ENCODE measurements at regions not wholly inside any gene's neighbourhood (a gene's known extent, or its start where the extent isn't known, plus 50 kb on each side); places are given as distances from the start of the nearest gene placed in this dataset.

DNA sequence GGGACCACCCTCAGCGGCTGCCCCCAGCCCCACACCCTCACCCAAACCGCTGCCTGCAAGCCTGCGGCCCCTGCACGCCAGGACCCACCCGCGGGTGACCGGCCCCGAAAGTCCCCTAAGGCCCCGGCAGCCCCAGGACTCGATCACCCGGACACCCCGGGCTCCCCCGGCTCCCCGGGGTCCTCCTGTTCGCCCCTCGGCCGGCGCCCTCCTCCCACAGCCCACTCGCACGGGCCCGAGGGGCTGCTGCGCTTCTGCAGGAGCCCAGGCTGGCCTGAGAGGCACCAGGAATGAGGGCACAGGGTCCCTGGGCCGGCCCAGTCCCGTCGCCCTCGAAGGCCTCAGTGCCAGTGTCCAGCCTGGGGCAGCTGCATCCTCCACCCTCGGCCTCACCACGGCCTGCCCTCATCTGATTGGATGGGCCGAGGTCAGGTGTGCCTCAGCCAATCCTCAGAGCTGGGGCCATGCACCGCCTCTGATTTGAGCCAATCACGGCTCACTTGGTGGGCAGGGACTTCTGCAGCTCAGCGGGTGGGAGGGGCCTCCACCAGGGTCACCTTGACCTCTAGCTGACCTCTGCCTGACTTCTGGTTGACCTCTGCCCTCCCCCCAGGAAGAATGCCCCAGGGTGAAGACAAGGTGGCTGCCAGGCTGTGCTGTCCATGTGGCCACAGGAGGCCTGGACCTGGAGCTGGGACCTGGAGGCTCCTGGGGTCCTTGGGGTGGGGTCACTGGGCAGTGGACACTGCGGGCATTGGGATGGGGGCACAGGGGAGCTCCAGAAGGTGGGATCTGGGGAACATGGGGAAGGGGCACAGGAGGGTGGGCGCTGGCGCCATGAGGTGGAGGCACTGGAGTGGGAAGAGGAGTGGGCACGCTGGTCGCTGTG, 97.6 kb upstream of the NKX1-1 start:
- TF ChIP-seq, protein P1, sequence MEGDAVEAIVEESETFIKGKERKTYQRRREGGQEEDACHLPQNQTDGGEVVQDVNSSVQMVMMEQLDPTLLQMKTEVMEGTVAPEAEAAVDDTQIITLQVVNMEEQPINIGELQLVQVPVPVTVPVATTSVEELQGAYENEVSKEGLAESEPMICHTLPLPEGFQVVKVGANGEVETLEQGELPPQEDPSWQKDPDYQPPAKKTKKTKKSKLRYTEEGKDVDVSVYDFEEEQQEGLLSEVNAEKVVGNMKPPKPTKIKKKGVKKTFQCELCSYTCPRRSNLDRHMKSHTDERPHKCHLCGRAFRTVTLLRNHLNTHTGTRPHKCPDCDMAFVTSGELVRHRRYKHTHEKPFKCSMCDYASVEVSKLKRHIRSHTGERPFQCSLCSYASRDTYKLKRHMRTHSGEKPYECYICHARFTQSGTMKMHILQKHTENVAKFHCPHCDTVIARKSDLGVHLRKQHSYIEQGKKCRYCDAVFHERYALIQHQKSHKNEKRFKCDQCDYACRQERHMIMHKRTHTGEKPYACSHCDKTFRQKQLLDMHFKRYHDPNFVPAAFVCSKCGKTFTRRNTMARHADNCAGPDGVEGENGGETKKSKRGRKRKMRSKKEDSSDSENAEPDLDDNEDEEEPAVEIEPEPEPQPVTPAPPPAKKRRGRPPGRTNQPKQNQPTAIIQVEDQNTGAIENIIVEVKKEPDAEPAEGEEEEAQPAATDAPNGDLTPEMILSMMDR (IDR thresholded peaks at IDR 0.05), result no peak
- no peak for TF ChIP-seq EZH2 (IDR thresholded peaks at IDR 0.05; ENCODE audit: borderline replicate concordance, insufficient read depth, low read depth, low read length, poor library complexity, severe bottlenecking)
